HepG2 (cell line): ENCODE measurements at regions not wholly inside any gene's neighbourhood (a gene's known extent, or its start where the extent isn't known, plus 50 kb on each side); places are given as distances from the start of the nearest gene placed in this dataset.

Experiments used
- ATAC-seq: fragments of 200-7000 bp; cut with Tn5 transposase; 3 replicates; pipeline ENCODE4 v1.9.1; 2020; ENCODE audit warnings: mild to moderate bottlenecking, moderate library complexity
- BruUV-seq: library from RNA; stranded (reverse); fragments of 400-500 nt; replicated peaks from 2 replicates; lab custom pipeline; 2021; lab: Mats Ljungman, UMichigan
- CTCF ChIA-PET: fragments of 300-600 bp; formaldehyde crosslinking; extraction: SDS; loops from one replicate; lab custom pipeline; 2021; ENCODE audit warnings: low total read pairs, inconsistent platforms, low intra/inter-chr PET ratio; lab: Yijun Ruan, JAX
- POLR2A ChIA-PET: fragments of 350-600 bp; sonication (Branson Sonifier 250); formaldehyde crosslinking; loops from one replicate; lab custom pipeline; 2020; ENCODE audit warnings: antibody characterized with exemption, inconsistent platforms; lab: Yijun Ruan, JAX
- DNase-seq: peaks from one replicate; pipeline ENCODE4 v3.0.0-alpha.2; 2015; ENCODE audit warnings: low spot score
- FAIRE-seq: peaks from 3 replicates; lab custom pipeline; 2011; peaks lifted over from hg19 to GRCh38; lab: Jason Lieb, UNC
- H2AFZ ChIP-seq: one replicate; pipeline ENCODE4 v1.6.1; 2011; ENCODE audit warnings: low read length, inconsistent platforms
- H3K27ac ChIP-seq: fragments of 300-600 bp; 3 replicates; pipeline ENCODE4 v1.8.0; 2011; ENCODE audit warnings: mixed run types, mild to moderate bottlenecking, mixed read lengths, low read length, inconsistent platforms; ENCODE audit not compliant: insufficient read depth; ENCODE audit errors: extremely low read length
- H3K27me3 ChIP-seq, 2 experiments: fragments of 200-600 bp in 1 of 2; 2 replicates in 1 of 2; 3 replicates in 1 of 2; pipeline versions ENCODE4 v1.6.0 to v1.8.0; 2011; ENCODE audit warnings: low read length in 2 of 2, mild to moderate bottlenecking in 2 of 2, moderate library complexity in 2 of 2, inconsistent platforms in 1 of 2; ENCODE audit not compliant: insufficient read depth in 2 of 2, control insufficient read depth in 1 of 2
- H3K36me3 ChIP-seq, 2 experiments: fragments of 200-600 bp in 1 of 2; replicated peaks in 1 of 2; 2 replicates in 1 of 2; 3 replicates in 1 of 2; pipeline versions ENCODE4 v1.5.1 to v1.8.0; 2011; ENCODE audit warnings: low read length in 2 of 2, inconsistent platforms in 1 of 2; ENCODE audit not compliant: insufficient read depth in 2 of 2, control insufficient read depth in 1 of 2
- H3K4me1 ChIP-seq: 2 replicates; pipeline ENCODE4 v1.5.1; 2012; ENCODE audit warnings: low read length, inconsistent platforms; ENCODE audit not compliant: insufficient read depth
- H3K4me2 ChIP-seq: 2 replicates; pipeline ENCODE4 v1.6.0; 2011; ENCODE audit warnings: low read depth, low read length, inconsistent platforms
- H3K4me3 ChIP-seq, 3 experiments: fragments of 200-600 bp in 1 of 3; sonication (generic), shearing (Covaris generic) in 1 of 3; replicated peaks in 1 of 3; 2 replicates each; pipeline ENCODE4 v1.5.1; 2011 to 2016; ENCODE audit warnings: low read length in 3 of 3, inconsistent platforms in 2 of 3, low read depth in 2 of 3, mild to moderate bottlenecking in 2 of 3, control low read depth in 1 of 3, mixed read lengths in 1 of 3; ENCODE audit not compliant: insufficient read depth in 1 of 3
- H3K79me2 ChIP-seq: one replicate; pipeline ENCODE4 v1.6.1; 2011; ENCODE audit warnings: low read length, inconsistent platforms; ENCODE audit not compliant: insufficient read depth
- H3K9ac ChIP-seq: 2 replicates; pipeline ENCODE4 v1.6.0; 2011; ENCODE audit warnings: mild to moderate bottlenecking, low read depth, low read length, inconsistent platforms; ENCODE audit not compliant: insufficient read depth
- H3K9me3 ChIP-seq: 2 replicates; pipeline ENCODE4 v1.5.1; 2012; ENCODE audit warnings: mild to moderate bottlenecking, low read length
- H4K20me1 ChIP-seq: 2 replicates; pipeline ENCODE4 v1.6.0; 2011; ENCODE audit warnings: inconsistent platforms, mild to moderate bottlenecking, low read length, moderate library complexity; ENCODE audit not compliant: insufficient read depth
- FIP1L1 ChIP-seq: fragments of 200-400 bp; formaldehyde crosslinking; IDR thresholded peaks from 2 replicates; pipeline ENCODE4 v1.6.1; 2018; ENCODE audit warnings: low read depth, mild to moderate bottlenecking, low read length, moderate library complexity, borderline replicate concordance; ENCODE audit not compliant: insufficient read depth
- HNRNPK ChIP-seq: fragments of 200-400 bp; formaldehyde crosslinking; IDR thresholded peaks from 2 replicates; pipeline ENCODE4 v1.6.1; 2018; ENCODE audit warnings: low read length, low read depth, moderate library complexity, mild to moderate bottlenecking; ENCODE audit not compliant: poor library complexity, severe bottlenecking
- MYNN ChIP-seq: sonication (generic); formaldehyde crosslinking; IDR thresholded peaks from 2 replicates; pipeline ENCODE4 v1.4.0; 2020; ENCODE audit warnings: mild to moderate bottlenecking, low read depth, missing genetic modification reagents
- REST ChIP-seq, 2 experiments: IDR thresholded peaks; 2 replicates each; pipeline ENCODE4 v1.6.1; 2011 to 2012; ENCODE audit warnings: low read length in 2 of 2, borderline replicate concordance in 1 of 2, low read depth in 1 of 2, mild to moderate bottlenecking in 1 of 2, moderate library complexity in 1 of 2
- ZNF644 ChIP-seq: IDR thresholded peaks from 2 replicates; pipeline ENCODE4 v1.6.1; 2016; ENCODE audit warnings: low read depth
- ZSCAN30 ChIP-seq: sonication (generic); formaldehyde crosslinking; IDR thresholded peaks from 2 replicates; pipeline ENCODE4 v1.5.0; 2020; ENCODE audit warnings: mild to moderate bottlenecking, missing genetic modification reagents
- WGBS: methylation state at CpG from one replicate; pipeline ENCODE4 v1.1.6; 2017; ENCODE audit warnings: low lambda C conversion rate; 5-methylcytosine and 5-hydroxymethylcytosine counted together
- in situ Hi-C: cut with HindIII; loops from 2 replicates; pipeline ENCODE4 v1.10.0; 2017; ENCODE audit warnings: low pct_unique_long_range_greater_than_20kb; ENCODE audit not compliant: extremely low pct_ligation_motif_present
- intact Hi-C: fragments of 100-400 bp; cut with micrococcal nuclease; formaldehyde crosslinking; loops from one replicate; pipeline ENCODE4 v1.10.0; 2022; ENCODE audit not compliant: unreplicated experiment

GRCh38 chr18:32870611-32871010 is 97.8 kb upstream of the KLHL14 start:
- Histone ChIP-seq H3K4me1 (no peaks in the 10 kb centered on the region), H3K9me3 (no peaks in the 10 kb centered on the region), H3K27me3 (peaks cover 0 to 22% of the 10 kb centered on the region in 2 experiments; a peak in 1 of 5 replicates), H3K4me3 (no peak overlapping the region), H2AFZ (no peak overlapping the region), H3K36me3 (no peaks in the 10 kb centered on the region), H4K20me1 (no peaks in the 10 kb centered on the region), H3K4me2 (no peak overlapping the region), H3K9ac (no peak overlapping the region), H3K79me2 (no peaks in the 10 kb centered on the region), H3K27ac (no peak overlapping the region)
- in situ Hi-C loops: no loop called here
- 32% methylated on average over 2 of the region's 2 CpGs for WGBS
- intact Hi-C loops: no loop called here
- ATAC-seq (no peak), DNase-seq (no peak), FAIRE-seq (no peak)
- POLR2A ChIA-PET: no interaction called here
- CTCF ChIA-PET: no interaction called here
- TF ChIP-seq MYNN (CRISPR knock-in tag) (no peak), REST (IDR thresholded peaks at IDR 0.05; ENCODE audit: borderline replicate concordance in 1 of 2, low read depth in 1 of 2, low read length in 2 of 2) (0 out of 4 replicates have a peak, but pooled peaks of 1 of the 2 experiments have one; percentile 34), ZSCAN30 (no peak), ZNF644 (CRISPR knock-in tag) (no peak)
- no TSS peak for BruUV-seq

GRCh38 chr18:32868406-32868805 is 95.6 kb upstream of the KLHL14 start:
- 25% methylated on average over 7 of the region's 7 CpGs for WGBS
- POLR2A ChIA-PET: no interaction called here
- no peak for FAIRE-seq
- no peak for ATAC-seq
- no peak overlapping the region for H3K4me2 ChIP-seq
- in situ Hi-C loops: no loop called here
- TF ChIP-seq HNRNPK (no peak), FIP1L1 (no peak)
- TF ChIP-seq, all 625 proteins: peak for 0
- no peak for DNase-seq
- H3K36me3 ChIP-seq: no peaks in the 10 kb centered on the region
- H3K79me2 ChIP-seq: no peaks in the 10 kb centered on the region
- H2AFZ ChIP-seq: no peak overlapping the region
- H3K9me3 ChIP-seq: no peaks in the 10 kb centered on the region
- intact Hi-C loops: no loop called here
- peaks cover 0 to 22% of the 10 kb centered on the region in 2 experiments; a peak in 1 of 5 replicates for H3K27me3 ChIP-seq
- CTCF ChIA-PET: no interaction called here
- no peak overlapping the region for H3K9ac ChIP-seq
- H3K4me1 ChIP-seq: no peaks in the 10 kb centered on the region
- H3K4me3 ChIP-seq: no peak overlapping the region
- H3K27ac ChIP-seq: no peak overlapping the region
- no peaks in the 10 kb centered on the region for H4K20me1 ChIP-seq
- no TSS peak for BruUV-seq
